Left lung (tissue), 4 donors: ENCODE measurements at regions not wholly inside any gene's neighbourhood (a gene's known extent, or its start where the extent isn't known, plus 50 kb on each side); places are given as distances from the start of the nearest gene placed in this dataset.

Source experiments
- ATAC-seq: fragments of 200-7000 bp; cut with Tn5 transposase; one replicate; pipeline ENCODE4 v1.9.1; 2020; ENCODE audit warnings: moderate library complexity
- DNase-seq, 4 donors: peaks; one replicate each; pipeline ENCODE4 v3.0.0-alpha.2; 2013 to 2020
- H3K27ac ChIP-seq, 2 donors: fragments of 200-600 bp; sonication (generic) in 1 of 2; one replicate each; pipeline versions ENCODE4 v1.5.0 to v1.8.0; 2020 to 2021
- H3K27me3 ChIP-seq, 2 donors: fragments of 200-600 bp; sonication (generic) in 1 of 2; one replicate each; pipeline versions ENCODE4 v1.5.0 to v1.8.0; 2020 to 2021
- H3K36me3 ChIP-seq, 2 donors: fragments of 200-600 bp; sonication (generic) in 1 of 2; one replicate each; pipeline versions ENCODE4 v1.5.0 to v1.8.0; 2020 to 2021
- H3K4me1 ChIP-seq, 2 donors: fragments of 200-600 bp; one replicate each; pipeline ENCODE4 v1.8.0; 2021
- H3K4me3 ChIP-seq, 2 donors: fragments of 200-600 bp; sonication (generic) in 1 of 2; one replicate each; pipeline versions ENCODE4 v1.5.0 to v1.8.0; 2020 to 2021; ENCODE audit warnings: mild to moderate bottlenecking in 1 of 2
- H3K9me3 ChIP-seq, 2 donors: fragments of 200-600 bp; sonication (generic) in 1 of 2; one replicate each; pipeline versions ENCODE4 v1.5.0 to v1.8.0; 2020 to 2021
- CTCF ChIP-seq, 2 donors: fragments of 200-600 bp; sonication (generic) in 1 of 2; IDR thresholded peaks; one replicate each; pipeline versions ENCODE4 v1.5.0 to v1.8.0; 2021; ENCODE audit warnings: antibody characterized with exemption in 2 of 2
- intact Hi-C, 2 donors: fragments of 100-400 bp; cut with DNase I; formaldehyde crosslinking; loops; one replicate each; pipeline versions ENCODE4 v1.11.2 to v1.14.2; 2022
- donor health status: DM: no; HTN: yes; CAD: no.
- donor health status: DM: no; HTN: no; CAD: no.

- Histone ChIP-seq H3K27ac (no peak overlapping the region), H3K4me3 (no peak overlapping the region), H3K4me1 (no peaks in the 10 kb centered on the region), H3K36me3 (no peaks in the 10 kb centered on the region), H3K27me3 (peaks cover 0 to 9% of the 10 kb centered on the region in 2 donors), H3K9me3 (no peaks in the 10 kb centered on the region)
- intact Hi-C loops: no loop called here
- DNase-seq (no peak), ATAC-seq (no peak)
- no peak for TF ChIP-seq CTCF (IDR thresholded peaks at IDR 0.05)
Measured at GRCh38 chr1:10852998-10853520, 56.6 kb upstream of the CASZ1 start.

GRCh38 chr1:10853701-10854100 is 57.3 kb upstream of the CASZ1 start:
- Histone ChIP-seq H3K9me3 (no peaks in the 10 kb centered on the region), H3K36me3 (no peaks in the 10 kb centered on the region), H3K4me3 (no peak overlapping the region), H3K27ac (no peak overlapping the region), H3K4me1 (no peaks in the 10 kb centered on the region), H3K27me3 (peaks cover 0 to 9% of the 10 kb centered on the region in 2 donors)
- no peak for DNase-seq
- ATAC-seq: no peak
- no peak for TF ChIP-seq CTCF (IDR thresholded peaks at IDR 0.05)
- intact Hi-C loops: no loop called here

GRCh38 chr1:10854856-10855459 is 58.5 kb upstream of the CASZ1 start:
- no peaks in the 10 kb centered on the region for H3K36me3 ChIP-seq

GRCh38 chr1:10856176-10856683 is 59.8 kb upstream of the CASZ1 start:
- Histone ChIP-seq H3K9me3 (no peaks in the 10 kb centered on the region), H3K4me3 (no peak overlapping the region), H3K27me3 (no peaks in the 10 kb centered on the region), H3K27ac (no peak overlapping the region), H3K36me3 (no peaks in the 10 kb centered on the region), H3K4me1 (no peaks in the 10 kb centered on the region)
- DNase-seq (peak in 1 of 4 donors; percentile 71), ATAC-seq (no peak)
- no peak for TF ChIP-seq CTCF (IDR thresholded peaks at IDR 0.05)
- intact Hi-C loops: no loop called here

More at GRCh38 chr1:10854856-10855459, 58.5 kb upstream of the CASZ1 start:
- no peaks in the 10 kb centered on the region for H3K4me1 ChIP-seq
- no peak for DNase-seq
- no peak for TF ChIP-seq CTCF (IDR thresholded peaks at IDR 0.05)
- no peak overlapping the region for H3K27ac ChIP-seq
- intact Hi-C loops: no loop called here
- no peak for ATAC-seq
- no peaks in the 10 kb centered on the region for H3K9me3 ChIP-seq
- H3K27me3 ChIP-seq: peaks cover 0 to 7% of the 10 kb centered on the region in 2 donors
- H3K4me3 ChIP-seq: no peak overlapping the region

GRCh38 chr1:10856863-10857598 is 60.6 kb upstream of the CASZ1 start:
- Histone ChIP-seq H3K27me3 (no peaks in the 10 kb centered on the region), H3K4me3 (no peak overlapping the region), H3K4me1 (no peaks in the 10 kb centered on the region), H3K27ac (no peak overlapping the region), H3K9me3 (no peaks in the 10 kb centered on the region), H3K36me3 (no peaks in the 10 kb centered on the region)
- DNase-seq (peak in 1 of 4 donors; percentile 49), ATAC-seq (no peak)
- TF ChIP-seq CTCF (IDR thresholded peaks at IDR 0.05): no peak
- intact Hi-C loops: no loop called here
